ENCODE measurements at regions not wholly inside any gene's neighbourhood (a gene's known extent, or its start where the extent isn't known, plus 50 kb on each side); places are given as distances from the start of the nearest gene placed in this dataset.

DNA sequence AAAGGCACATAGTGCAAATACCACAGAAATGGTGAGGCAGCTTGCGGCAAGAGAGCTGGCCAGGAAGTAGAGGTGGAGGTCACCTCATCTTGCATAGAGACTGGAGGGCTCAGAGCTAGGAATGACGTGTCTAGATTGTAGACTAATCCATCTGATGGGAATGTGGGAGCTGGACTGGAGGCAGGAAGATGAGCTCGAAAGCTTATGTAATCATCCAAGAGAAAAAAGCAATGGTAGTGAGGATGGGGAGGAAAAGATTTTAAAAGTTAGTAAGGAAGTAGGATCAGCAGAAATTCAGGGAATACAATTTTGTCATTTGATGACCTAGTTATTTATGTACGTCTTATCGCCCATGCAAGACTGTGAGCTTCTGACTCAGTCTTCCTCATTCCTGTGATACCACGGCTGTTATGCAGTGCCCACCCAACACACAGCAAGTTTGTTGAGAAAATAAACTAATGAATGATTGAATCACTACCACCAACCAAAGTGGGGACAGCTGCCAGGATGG lies 123.9 kb downstream of the RRAGC start:
- TF ChIP-seq, protein P1, sequence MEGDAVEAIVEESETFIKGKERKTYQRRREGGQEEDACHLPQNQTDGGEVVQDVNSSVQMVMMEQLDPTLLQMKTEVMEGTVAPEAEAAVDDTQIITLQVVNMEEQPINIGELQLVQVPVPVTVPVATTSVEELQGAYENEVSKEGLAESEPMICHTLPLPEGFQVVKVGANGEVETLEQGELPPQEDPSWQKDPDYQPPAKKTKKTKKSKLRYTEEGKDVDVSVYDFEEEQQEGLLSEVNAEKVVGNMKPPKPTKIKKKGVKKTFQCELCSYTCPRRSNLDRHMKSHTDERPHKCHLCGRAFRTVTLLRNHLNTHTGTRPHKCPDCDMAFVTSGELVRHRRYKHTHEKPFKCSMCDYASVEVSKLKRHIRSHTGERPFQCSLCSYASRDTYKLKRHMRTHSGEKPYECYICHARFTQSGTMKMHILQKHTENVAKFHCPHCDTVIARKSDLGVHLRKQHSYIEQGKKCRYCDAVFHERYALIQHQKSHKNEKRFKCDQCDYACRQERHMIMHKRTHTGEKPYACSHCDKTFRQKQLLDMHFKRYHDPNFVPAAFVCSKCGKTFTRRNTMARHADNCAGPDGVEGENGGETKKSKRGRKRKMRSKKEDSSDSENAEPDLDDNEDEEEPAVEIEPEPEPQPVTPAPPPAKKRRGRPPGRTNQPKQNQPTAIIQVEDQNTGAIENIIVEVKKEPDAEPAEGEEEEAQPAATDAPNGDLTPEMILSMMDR (IDR thresholded peaks at IDR 0.05; ENCODE audit: insufficient read depth, low read length): no peak
- no peak for TF ChIP-seq POLR2AphosphoS5 (IDR thresholded peaks at IDR 0.05; ENCODE audit: low read depth)
- TF ChIP-seq, protein P2, sequence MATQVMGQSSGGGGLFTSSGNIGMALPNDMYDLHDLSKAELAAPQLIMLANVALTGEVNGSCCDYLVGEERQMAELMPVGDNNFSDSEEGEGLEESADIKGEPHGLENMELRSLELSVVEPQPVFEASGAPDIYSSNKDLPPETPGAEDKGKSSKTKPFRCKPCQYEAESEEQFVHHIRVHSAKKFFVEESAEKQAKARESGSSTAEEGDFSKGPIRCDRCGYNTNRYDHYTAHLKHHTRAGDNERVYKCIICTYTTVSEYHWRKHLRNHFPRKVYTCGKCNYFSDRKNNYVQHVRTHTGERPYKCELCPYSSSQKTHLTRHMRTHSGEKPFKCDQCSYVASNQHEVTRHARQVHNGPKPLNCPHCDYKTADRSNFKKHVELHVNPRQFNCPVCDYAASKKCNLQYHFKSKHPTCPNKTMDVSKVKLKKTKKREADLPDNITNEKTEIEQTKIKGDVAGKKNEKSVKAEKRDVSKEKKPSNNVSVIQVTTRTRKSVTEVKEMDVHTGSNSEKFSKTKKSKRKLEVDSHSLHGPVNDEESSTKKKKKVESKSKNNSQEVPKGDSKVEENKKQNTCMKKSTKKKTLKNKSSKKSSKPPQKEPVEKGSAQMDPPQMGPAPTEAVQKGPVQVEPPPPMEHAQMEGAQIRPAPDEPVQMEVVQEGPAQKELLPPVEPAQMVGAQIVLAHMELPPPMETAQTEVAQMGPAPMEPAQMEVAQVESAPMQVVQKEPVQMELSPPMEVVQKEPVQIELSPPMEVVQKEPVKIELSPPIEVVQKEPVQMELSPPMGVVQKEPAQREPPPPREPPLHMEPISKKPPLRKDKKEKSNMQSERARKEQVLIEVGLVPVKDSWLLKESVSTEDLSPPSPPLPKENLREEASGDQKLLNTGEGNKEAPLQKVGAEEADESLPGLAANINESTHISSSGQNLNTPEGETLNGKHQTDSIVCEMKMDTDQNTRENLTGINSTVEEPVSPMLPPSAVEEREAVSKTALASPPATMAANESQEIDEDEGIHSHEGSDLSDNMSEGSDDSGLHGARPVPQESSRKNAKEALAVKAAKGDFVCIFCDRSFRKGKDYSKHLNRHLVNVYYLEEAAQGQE (IDR thresholded peaks at IDR 0.05; ENCODE audit: insufficient replicate concordance, low read depth): no peak

Data from HL-60 (cell line).